HEK293T (cell line): ENCODE measurements at regions not wholly inside any gene's neighbourhood (a gene's known extent, or its start where the extent isn't known, plus 50 kb on each side); places are given as distances from the start of the nearest gene placed in this dataset.
"Not testable (repeated sequence)": the region's sequence is repeated elsewhere in the genome, so short reads cannot be mapped to it uniquely, and the experiment has no call there.

ENCODE experiments used
- ARNT ChIP-seq: fragments of 450-650 bp; IDR thresholded peaks from 2 replicates; pipeline ENCODE4 v1.6.1; 2017; ENCODE audit warnings: mild to moderate bottlenecking
- BHLHE40 ChIP-seq: fragments of 450-650 bp; IDR thresholded peaks from 2 replicates; pipeline ENCODE4 v1.6.1; 2016; ENCODE audit warnings: mild to moderate bottlenecking, moderate library complexity, borderline replicate concordance
- ELF4 ChIP-seq: fragments of 450-650 bp; IDR thresholded peaks from 2 replicates; pipeline ENCODE4 v1.6.1; 2017; ENCODE audit warnings: antibody characterized with exemption
- SP1 ChIP-seq: fragments of 450-650 bp; IDR thresholded peaks from 2 replicates; pipeline ENCODE4 v1.6.1; 2017
- TARDBP ChIP-seq: fragments of 450-650 bp; IDR thresholded peaks from 2 replicates; pipeline ENCODE4 v1.6.1; 2016
- ZNF384 ChIP-seq: fragments of 450-650 bp; IDR thresholded peaks from 2 replicates; pipeline ENCODE4 v1.6.1; 2016
- TF ChIP-seq, protein P1 (sequence below): fragments of 450-650 bp; IDR thresholded peaks from 2 replicates; pipeline ENCODE4 v1.6.1; 2016

DNA sequence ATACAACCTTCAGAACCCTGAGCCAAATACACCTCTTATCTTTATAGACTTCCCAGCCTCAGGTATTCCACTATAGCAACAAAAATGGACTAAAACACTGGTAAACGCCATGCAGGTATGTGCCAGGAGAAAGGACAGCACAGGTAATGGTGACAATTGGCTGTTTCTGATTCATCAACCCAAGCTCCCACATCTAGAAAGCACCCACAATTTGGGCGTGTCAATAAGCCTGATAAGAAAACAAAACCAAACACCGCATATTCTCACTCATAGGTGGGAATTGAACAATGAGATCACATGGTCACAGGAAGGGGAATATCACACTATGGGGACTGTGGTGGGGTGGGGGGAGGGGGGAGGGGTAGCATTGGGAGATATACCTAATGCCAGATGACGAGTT is 348.5 kb downstream of the GADD45G start:
- TF ChIP-seq ELF4, BHLHE40, ZNF384, TARDBP, SP1, ARNT: not testable (repeated sequence)
- TF ChIP-seq, protein P1, sequence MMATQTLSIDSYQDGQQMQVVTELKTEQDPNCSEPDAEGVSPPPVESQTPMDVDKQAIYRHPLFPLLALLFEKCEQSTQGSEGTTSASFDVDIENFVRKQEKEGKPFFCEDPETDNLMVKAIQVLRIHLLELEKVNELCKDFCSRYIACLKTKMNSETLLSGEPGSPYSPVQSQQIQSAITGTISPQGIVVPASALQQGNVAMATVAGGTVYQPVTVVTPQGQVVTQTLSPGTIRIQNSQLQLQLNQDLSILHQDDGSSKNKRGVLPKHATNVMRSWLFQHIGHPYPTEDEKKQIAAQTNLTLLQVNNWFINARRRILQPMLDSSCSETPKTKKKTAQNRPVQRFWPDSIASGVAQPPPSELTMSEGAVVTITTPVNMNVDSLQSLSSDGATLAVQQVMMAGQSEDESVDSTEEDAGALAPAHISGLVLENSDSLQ: not testable (repeated sequence)
